ENCODE measurements at regions not wholly inside any gene's neighbourhood (a gene's known extent, or its start where the extent isn't known, plus 50 kb on each side); places are given as distances from the start of the nearest gene placed in this dataset.

DNA sequence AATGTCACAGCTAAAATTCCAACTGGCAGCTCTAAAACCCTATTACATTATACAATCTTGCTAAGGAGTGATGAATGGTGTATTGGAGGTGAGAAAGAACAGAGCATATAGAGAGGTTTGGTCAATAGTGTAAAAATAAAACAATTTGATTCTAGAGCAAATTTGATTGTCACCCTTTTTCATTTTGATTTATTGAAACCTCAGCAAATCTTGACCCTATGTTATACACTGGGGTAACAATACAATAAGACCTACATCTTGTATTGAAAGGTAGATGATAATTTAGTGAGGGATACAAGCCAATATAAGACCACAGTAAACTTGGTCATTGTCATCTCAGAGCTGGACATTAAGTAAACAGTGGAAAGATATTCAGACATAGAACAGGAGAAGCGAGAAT is 671.9 kb downstream of the IRS1 start:
- TF ChIP-seq, protein P1, sequence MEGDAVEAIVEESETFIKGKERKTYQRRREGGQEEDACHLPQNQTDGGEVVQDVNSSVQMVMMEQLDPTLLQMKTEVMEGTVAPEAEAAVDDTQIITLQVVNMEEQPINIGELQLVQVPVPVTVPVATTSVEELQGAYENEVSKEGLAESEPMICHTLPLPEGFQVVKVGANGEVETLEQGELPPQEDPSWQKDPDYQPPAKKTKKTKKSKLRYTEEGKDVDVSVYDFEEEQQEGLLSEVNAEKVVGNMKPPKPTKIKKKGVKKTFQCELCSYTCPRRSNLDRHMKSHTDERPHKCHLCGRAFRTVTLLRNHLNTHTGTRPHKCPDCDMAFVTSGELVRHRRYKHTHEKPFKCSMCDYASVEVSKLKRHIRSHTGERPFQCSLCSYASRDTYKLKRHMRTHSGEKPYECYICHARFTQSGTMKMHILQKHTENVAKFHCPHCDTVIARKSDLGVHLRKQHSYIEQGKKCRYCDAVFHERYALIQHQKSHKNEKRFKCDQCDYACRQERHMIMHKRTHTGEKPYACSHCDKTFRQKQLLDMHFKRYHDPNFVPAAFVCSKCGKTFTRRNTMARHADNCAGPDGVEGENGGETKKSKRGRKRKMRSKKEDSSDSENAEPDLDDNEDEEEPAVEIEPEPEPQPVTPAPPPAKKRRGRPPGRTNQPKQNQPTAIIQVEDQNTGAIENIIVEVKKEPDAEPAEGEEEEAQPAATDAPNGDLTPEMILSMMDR (IDR thresholded peaks at IDR 0.05) = no peak
- TF ChIP-seq POLR2AphosphoS5 (IDR thresholded peaks at IDR 0.05; ENCODE audit: low read depth, low read length) = no peak
- TF ChIP-seq SIN3A (IDR thresholded peaks at IDR 0.05; ENCODE audit: borderline replicate concordance, insufficient read depth, low read depth, low read length) = no peak

Data from Panc1 (cell line).